Progenitor cell of endocrine pancreas (in vitro differentiated cells): ENCODE measurements at regions not wholly inside any gene's neighbourhood (a gene's known extent, or its start where the extent isn't known, plus 50 kb on each side); places are given as distances from the start of the nearest gene placed in this dataset.

Experiments
- DNase-seq: peaks from one replicate; pipeline ENCODE4 v3.0.0; 2021; ENCODE audit warnings: low spot score; ENCODE audit not compliant: unreplicated experiment
- H3K27ac Mint-ChIP-seq: 2 replicates; pipeline ENCODE4 v1.8.0; 2021; ENCODE audit warnings: mild to moderate bottlenecking, moderate library complexity, mixed read lengths
- H3K27me3 Mint-ChIP-seq: 2 replicates; pipeline ENCODE4 v1.8.0; 2021; ENCODE audit warnings: mixed read lengths
- H3K36me3 Mint-ChIP-seq: 2 replicates; pipeline ENCODE4 v1.8.0; 2022; ENCODE audit warnings: mixed read lengths; ENCODE audit not compliant: insufficient read depth
- H3K4me1 Mint-ChIP-seq: 2 replicates; pipeline ENCODE4 v1.8.0; 2021; ENCODE audit warnings: low read depth, mixed read lengths
- H3K4me3 Mint-ChIP-seq: 2 replicates; pipeline ENCODE4 v1.8.0; 2021; ENCODE audit warnings: low read depth, mild to moderate bottlenecking, moderate library complexity, mixed read lengths
- H3K9me3 Mint-ChIP-seq: 2 replicates; pipeline ENCODE4 v1.8.0; 2021; ENCODE audit warnings: low read depth, mixed read lengths
- TF ChIP-seq, protein P1 (sequence below): fragments of 200-600 bp; sonication (generic); IDR thresholded peaks from one replicate; pipeline ENCODE4 v1.5.0; 2021; ENCODE audit warnings: antibody characterized with exemption, mild to moderate bottlenecking; ENCODE audit not compliant: unreplicated experiment

DNA sequence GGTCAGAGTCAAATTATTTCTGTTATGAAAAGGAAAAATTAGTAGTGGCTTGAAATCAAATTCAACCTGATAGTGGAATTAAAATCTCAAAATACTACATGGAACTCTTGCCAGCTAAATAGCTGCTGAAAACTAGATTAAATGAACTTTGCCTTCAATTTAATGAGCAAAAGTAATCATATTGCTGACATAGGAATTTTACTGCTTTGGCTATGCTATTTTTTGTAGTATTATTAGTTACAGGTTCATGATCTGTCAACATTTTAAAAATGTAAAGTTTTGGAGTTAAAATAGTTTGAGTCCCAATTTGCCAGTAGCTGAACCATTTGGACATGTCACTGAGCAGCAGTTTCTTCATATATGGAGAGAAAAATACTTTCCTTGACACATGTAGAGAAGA lies 81.4 kb downstream of the RERGL start:
- no peak for DNase-seq
- H3K4me1 Mint-ChIP-seq = no peaks in the 10 kb centered on the region
- no peak overlapping the region for H3K27ac Mint-ChIP-seq
- no peak overlapping the region for H3K4me3 Mint-ChIP-seq
- no peaks in the 10 kb centered on the region for H3K27me3 Mint-ChIP-seq
- no peaks in the 10 kb centered on the region for H3K36me3 Mint-ChIP-seq
- TF ChIP-seq, protein P1, sequence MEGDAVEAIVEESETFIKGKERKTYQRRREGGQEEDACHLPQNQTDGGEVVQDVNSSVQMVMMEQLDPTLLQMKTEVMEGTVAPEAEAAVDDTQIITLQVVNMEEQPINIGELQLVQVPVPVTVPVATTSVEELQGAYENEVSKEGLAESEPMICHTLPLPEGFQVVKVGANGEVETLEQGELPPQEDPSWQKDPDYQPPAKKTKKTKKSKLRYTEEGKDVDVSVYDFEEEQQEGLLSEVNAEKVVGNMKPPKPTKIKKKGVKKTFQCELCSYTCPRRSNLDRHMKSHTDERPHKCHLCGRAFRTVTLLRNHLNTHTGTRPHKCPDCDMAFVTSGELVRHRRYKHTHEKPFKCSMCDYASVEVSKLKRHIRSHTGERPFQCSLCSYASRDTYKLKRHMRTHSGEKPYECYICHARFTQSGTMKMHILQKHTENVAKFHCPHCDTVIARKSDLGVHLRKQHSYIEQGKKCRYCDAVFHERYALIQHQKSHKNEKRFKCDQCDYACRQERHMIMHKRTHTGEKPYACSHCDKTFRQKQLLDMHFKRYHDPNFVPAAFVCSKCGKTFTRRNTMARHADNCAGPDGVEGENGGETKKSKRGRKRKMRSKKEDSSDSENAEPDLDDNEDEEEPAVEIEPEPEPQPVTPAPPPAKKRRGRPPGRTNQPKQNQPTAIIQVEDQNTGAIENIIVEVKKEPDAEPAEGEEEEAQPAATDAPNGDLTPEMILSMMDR = no peak
- H3K9me3 Mint-ChIP-seq = peaks cover 7% of the 10 kb centered on the region

DNA sequence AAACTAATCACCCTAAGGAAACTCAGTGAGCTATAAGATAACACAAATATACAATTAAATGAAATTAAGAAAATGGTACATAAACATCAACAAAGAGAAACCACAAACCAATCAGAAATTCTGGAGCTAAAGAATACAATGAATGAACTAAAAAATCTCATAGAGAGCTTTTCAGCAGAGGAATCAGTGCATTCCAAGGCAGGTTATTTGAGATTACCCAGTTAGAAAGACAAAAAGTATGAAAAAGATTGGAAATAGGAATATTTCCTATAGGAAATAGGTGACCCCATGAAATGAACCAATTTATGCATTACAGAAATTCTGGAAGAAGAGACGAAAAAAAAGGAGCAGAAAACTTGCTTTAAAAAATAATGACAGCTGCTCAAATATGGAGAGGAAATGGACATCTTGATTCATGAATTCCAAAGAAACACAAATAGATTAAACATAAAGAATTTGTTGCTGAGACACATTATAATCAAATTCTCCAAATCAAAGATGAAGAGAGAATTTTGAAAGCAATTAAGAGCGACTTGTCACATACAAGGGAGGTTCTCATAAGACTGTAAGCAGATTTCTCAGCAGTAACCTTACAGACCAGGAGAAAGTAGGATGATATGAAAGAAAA lies 90.7 kb downstream of the RERGL start:
- Mint-ChIP-seq H3K27me3 (no peaks in the 10 kb centered on the region), H3K36me3 (peaks cover 1% of the 10 kb centered on the region), H3K4me1 (peaks cover 6% of the 10 kb centered on the region), H3K4me3 (no peak overlapping the region), H3K9me3 (peaks cover 34% of the 10 kb centered on the region), H3K27ac (no peak overlapping the region)
- DNase-seq = no peak
- TF ChIP-seq, protein P1 = no peak

DNA sequence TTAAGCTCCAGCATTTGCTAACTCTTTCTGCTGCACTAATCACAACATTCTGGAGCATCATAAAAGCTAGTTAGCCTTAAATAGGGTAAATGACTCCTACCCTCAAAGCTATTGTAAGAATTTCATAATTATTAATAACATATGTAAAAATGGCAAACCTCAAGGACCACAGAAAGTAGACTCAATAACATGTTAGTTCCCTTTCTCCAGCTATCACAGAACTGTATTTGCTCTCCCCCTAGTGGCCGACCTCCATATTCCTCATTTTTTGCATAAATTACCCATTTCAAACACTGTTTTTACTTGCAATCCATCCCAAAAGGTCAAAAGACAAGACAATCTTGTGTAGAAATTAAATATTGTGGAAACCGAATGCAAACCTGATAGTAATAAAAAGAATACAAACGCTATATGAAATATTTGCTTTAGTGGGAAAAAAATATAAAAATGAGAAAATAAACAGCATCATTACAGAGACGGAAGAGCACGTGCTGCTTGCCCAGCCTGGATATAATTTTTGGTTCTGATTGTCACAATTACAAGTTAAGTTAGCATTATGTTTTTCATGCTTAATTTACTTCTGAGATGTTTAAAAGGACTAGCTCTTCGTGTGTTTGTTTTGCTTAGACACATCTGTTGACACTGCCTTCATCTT lies 97.9 kb downstream of the RERGL start:
- Mint-ChIP-seq H3K27me3 (no peaks in the 10 kb centered on the region), H3K9me3 (no peaks in the 10 kb centered on the region), H3K36me3 (no peaks in the 10 kb centered on the region), H3K4me3 (no peak overlapping the region), H3K4me1 (peaks cover 48% of the 10 kb centered on the region), H3K27ac (no peak overlapping the region)
- TF ChIP-seq, protein P1 = peak; percentile 99
- peak; percentile 41 for DNase-seq

DNA sequence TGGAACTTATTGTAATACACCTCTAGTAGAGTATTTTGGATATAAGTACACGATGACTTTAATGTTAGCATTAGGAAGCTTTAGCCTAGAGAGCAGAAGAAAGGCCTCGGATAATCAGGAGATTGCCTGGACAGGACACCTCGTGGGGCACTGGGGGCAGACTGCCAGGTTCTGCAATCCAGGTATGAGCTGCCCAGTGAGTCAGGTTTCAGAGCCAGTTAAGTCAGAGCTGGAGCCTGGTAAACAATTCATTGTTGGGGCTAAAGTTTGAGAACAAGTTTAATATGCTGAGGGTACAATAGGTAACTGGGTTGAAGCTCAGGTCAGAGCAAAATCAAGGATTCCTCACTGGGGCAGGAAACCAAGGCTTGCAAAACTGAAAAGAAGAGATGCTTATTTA lies 107.4 kb downstream of the RERGL start:
- H3K27ac Mint-ChIP-seq = peak overlapping the region; percentile 54
- H3K9me3 Mint-ChIP-seq = no peaks in the 10 kb centered on the region
- TF ChIP-seq, protein P1 = no peak
- H3K36me3 Mint-ChIP-seq = no peaks in the 10 kb centered on the region
- H3K27me3 Mint-ChIP-seq = no peaks in the 10 kb centered on the region
- no peak for DNase-seq
- peaks cover 14% of the 10 kb centered on the region for H3K4me1 Mint-ChIP-seq
- no peak overlapping the region for H3K4me3 Mint-ChIP-seq

DNA sequence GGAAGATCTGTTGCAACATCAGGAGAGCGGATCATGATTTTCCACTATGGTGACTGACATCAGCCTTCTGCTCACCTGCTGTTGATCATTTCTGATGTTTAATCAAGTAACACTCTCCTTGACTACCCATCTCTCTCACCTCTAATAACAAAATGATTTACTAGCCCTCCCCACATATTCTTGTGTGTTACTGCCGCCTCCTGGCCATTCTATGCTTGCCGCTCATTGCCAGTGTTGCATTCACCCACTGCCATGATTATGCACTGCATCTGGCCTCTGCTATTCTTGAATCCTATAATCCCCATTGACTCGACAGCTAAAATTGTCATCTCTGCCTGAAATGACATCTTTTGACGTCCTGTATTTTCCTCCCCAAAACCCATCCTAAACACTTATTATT lies 113.8 kb downstream of the RERGL start:
- no peak overlapping the region for H3K4me3 Mint-ChIP-seq
- TF ChIP-seq, protein P1 = peak; percentile 63
- H3K36me3 Mint-ChIP-seq = no peaks in the 10 kb centered on the region
- no peak for DNase-seq
- H3K27me3 Mint-ChIP-seq = no peaks in the 10 kb centered on the region
- peaks cover 3% of the 10 kb centered on the region for H3K9me3 Mint-ChIP-seq
- H3K27ac Mint-ChIP-seq = no peak overlapping the region
- no peaks in the 10 kb centered on the region for H3K4me1 Mint-ChIP-seq
